GM21360 (cell line): ENCODE measurements at regions not wholly inside any gene's neighbourhood (a gene's known extent, or its start where the extent isn't known, plus 50 kb on each side); places are given as distances from the start of the nearest gene placed in this dataset.

Experiments used
- ATAC-seq: cut with Tn5 transposase; IDR thresholded peaks from one replicate; pipeline ENCODE4 v1.9.1; 2021; ENCODE audit warnings: mild to moderate bottlenecking, moderate library complexity; ENCODE audit not compliant: unreplicated experiment

GRCh38 chr7:106486331-106486730 lies 174.6 kb downstream of the CCDC71L start:
- no peak for ATAC-seq

- no peak for ATAC-seq
These were observed 175.0 kb downstream of the CCDC71L start for GRCh38 chr7:106485919-106486318.

DNA sequence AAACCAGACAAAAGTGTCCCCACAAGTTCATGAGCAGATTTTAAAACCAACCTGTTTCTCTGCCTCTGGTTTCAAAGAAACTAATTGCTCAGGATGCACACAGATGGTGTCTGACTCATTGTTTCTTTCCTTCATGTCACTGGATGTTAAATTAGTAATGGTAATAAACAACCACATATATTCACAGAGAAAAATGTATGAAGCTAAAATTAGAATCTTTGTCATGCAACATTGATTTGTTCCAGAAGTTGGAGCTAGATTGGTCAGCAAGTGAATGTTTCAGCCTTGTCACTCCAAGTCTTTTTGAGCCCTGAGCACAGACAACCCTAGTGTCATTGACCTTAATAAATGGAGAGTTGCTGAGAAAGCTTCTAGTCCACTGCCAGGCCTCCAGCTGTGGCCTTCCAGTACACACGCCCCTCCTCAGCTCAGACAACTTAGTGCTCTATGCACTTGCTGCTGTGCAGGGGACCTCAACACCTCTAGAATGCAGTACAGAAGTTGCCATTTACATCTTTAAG lies 175.9 kb downstream of the CCDC71L start:
- no peak for ATAC-seq

- no peak for ATAC-seq
These were observed 176.4 kb downstream of the CCDC71L start for GRCh38 chr7:106484562-106484961.

- no peak for ATAC-seq
These were observed 178.9 kb downstream of the CCDC71L start for GRCh38 chr7:106482091-106482490.

- ATAC-seq, result no peak
These were observed 180.3 kb downstream of the CCDC71L start for GRCh38 chr7:106480616-106481031.

DNA sequence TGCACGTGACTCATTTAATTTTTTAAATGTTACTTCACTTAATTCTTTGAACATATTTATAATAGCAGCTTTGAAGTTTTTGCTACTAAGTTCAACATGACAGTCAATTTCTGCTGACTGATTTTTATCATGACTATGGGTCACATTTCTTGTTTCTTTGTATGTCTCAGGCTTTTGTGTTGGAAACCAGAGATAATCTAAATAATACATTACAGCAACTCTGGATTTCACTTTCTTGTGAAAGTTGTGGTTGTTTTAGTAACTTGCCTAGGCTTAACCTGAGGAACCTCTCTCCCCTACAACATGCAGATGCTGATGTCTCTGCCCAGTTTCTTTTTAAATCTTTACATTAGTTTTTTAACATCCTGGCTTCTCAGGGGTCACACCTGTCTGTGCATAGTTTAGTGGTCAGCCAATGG lies 180.8 kb downstream of the CCDC71L start:
- peak; percentile 65 for ATAC-seq

- ATAC-seq, result no peak
These were observed 184.2 kb downstream of the CCDC71L start for GRCh38 chr7:106476751-106477150.

GRCh38 chr7:106472741-106473140 lies 188.0 kb upstream of the NAMPT start:
- no peak for ATAC-seq

GRCh38 chr7:106471686-106472440 lies 187.1 kb upstream of the NAMPT start:
- no peak for ATAC-seq

- no peak for ATAC-seq
These were observed 186.2 kb upstream of the NAMPT start for GRCh38 chr7:106471021-106471420.

DNA sequence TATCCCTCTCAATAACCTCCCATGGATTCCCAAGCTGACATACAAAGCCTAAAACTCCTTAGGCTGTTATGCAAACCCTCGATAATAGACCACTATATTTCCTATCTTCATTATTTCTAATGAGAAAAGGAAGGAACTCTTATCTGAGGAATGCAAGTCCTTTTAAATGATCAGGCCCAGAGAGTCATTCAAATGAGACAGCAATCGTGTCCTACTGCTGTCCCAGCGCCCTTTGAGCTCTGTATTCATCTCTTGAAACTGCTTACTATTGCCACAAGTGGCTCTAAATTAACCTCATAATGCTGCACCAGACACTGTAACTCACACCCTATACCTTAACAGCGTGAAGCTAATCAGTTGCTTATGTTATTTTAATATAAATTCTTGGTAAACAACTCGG lies 182.1 kb upstream of the NAMPT start:
- ATAC-seq, result no peak

DNA sequence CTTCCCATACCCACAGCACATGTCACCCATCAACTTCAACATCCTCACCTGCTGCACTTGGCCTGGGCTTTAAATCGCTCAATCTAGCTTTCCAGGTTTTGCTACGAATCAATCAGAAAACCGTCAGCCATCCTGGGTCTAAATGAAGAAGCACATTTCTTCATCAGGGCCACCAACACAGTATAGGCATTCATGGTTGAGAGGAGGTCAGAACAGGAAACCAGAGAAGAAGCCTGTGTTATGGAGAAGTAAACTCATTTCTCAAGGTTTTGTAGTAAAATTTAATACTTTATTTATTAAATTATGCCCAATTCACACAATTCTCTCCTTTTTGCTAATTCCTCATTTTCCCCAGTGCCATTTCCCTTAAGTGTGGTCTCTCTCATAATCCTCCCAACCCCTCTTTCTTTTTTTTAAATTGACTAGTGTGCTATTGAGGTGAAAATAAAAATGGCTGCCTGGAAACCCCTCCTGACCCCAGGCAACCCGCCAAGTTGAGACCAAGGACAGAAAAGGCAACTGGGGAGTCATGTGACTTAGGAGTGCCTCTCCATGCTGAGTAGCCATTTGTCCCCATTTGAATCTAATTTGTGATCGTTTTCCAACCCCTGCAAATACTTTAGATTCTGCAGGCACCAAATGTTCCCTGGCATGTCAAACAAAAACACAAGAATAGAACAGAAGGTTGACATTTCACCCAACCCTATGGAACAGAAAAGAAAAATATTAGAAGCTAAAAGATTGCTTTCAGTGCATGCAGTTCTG lies 181.1 kb upstream of the NAMPT start:
- no peak for ATAC-seq

GRCh38 chr7:106464651-106465050 lies 179.9 kb upstream of the NAMPT start:
- no peak for ATAC-seq

DNA sequence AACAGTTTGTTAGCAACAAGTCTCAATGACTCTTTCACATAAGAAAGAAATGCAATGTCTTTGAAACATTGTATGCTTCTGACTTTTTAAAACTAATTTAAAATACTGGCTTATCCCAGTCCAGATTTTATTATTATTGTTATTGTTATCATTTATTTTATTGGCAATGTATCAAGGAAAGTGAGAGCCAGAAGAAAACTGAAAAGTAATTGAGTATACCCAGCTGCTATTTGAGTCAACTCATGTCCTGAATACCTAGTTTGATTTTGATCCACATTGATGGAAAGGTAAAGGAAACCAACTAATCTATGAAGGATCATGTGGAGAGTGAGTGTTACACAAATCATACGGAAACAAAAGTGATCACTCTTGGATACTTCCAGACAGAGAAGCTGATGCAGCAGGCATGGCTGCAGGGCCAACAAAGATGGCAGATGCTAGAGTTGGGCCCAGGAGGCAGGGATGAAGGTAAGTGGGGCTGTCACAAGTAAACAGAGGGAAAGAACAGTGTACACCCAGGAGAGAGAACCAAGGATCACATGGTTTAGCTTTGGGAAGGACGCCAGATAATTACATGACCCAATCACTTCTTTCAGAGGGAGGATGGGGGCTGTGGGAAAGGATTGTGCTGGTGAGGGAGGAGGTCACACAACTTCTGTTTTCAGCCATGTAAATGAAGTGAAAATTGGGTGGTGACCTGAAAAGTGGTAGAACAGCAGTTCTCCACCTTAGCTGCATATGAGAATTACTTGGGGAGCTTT lies 179.2 kb upstream of the NAMPT start:
- no peak for ATAC-seq

DNA sequence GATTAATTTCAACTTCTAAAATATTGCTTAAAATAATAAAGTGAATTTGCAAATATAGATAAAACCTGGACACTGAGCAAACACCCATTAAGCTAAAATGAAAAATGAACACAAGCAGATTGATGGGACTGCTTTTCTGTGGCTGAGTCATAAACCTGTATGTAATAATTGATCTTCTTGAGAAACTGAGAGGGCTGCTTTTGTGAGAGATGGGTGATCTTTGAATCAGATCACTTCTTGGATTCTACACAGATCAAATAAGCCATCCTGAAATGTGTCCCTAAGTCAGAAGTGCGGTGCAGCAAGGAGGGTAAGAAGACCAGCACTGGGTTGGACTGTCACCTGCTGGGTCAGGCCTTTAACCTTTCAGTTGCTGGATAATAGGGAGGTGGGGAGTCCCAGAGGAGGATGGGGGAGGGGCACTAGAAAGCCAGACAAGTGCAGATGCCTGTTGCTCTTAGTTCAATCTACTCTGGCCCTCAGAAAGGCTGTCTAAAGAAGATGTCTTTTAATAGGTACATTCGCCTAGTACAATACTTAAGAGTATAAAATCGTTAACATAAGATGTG lies 178.2 kb upstream of the NAMPT start:
- no peak for ATAC-seq

DNA sequence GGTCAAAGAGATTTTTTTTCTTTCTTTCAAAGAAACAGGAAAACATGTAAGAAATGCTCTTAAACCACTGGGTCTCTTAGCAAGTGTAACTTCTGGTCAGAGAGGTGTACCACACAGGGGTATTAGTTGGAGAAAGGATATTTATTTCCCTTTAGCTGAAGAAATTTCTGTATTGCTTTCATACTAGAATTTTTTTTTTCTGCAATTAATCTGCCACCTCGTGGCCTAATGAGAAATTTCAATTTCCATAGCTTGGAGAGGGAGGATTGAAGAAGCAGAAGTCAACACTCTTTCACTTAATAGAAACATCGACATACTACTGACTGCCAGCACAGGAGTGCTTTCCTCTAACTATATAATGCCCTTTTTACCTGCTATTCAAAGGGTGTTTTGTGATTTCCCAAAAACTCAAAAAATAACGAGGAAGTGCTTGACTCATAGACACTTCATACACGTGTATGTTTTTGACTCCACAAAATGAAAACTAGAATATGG lies 177.6 kb upstream of the NAMPT start:
- no peak for ATAC-seq

DNA sequence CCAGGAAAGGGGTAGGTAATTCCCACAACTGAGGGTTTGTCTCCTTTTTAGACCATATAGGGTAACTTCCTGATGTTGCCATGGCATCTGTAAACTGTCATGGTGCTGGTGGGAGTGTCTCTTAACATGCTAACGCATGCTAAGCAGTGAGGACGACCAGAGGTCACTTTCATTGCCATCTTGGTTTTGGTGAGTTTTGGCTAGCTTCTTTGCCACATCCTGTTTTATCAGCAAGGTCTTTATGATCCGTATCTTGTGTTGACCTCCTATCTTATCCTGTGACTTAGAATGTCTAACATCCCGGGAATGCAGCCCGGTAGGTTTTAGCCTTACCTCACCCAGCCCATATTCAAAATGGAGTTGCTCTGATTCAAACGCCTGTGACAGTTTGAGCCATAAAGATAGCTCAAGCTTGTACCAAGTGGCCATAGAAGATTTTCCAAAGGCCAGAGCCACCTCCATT lies 176.0 kb upstream of the NAMPT start:
- no peak for ATAC-seq

GRCh38 chr7:106459397-106460072 lies 174.8 kb upstream of the NAMPT start:
- no peak for ATAC-seq

DNA sequence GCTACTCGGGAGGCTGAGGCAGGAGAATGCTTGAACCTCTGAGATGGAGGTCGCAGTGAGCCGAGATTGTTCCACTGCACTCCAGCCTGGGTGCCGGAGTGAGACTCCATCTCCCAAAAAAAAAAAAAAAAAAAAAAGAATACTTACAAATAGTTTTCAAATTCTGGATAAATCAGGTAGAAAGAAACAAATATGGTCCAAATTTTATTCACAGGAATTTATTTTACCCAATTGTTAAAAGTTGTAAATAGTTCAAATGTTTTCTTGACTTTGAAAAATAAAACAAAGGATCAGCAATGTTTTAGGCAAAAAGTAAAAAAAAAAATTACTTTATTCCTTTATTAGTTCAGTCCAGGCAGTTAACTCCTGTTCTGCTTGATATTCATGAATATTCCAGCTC lies 172.9 kb upstream of the NAMPT start:
- ATAC-seq, result no peak
